K562 (cell line): ENCODE measurements at regions not wholly inside any gene's neighbourhood (a gene's known extent, or its start where the extent isn't known, plus 50 kb on each side); places are given as distances from the start of the nearest gene placed in this dataset.

Experiments used
- ATAC-seq: fragments of 200-7000 bp; cut with Tn5 transposase; 3 replicates; pipeline ENCODE4 v1.9.1; 2020; ENCODE audit warnings: moderate library complexity
- BruUV-seq: library from RNA; stranded (reverse); fragments of 400-500 nt; replicated peaks from 2 replicates; lab custom pipeline; 2021; lab: Mats Ljungman, UMichigan
- CTCF ChIA-PET: fragments of 300-600 bp; formaldehyde crosslinking; extraction: SDS; loops from one replicate; lab custom pipeline; 2021; ENCODE audit warnings: low intra/inter-chr PET ratio; lab: Yijun Ruan, JAX
- POLR2A ChIA-PET: fragments of 300-600, 350-650 bp; sonication (Branson Sonifier 250); formaldehyde crosslinking; extraction: SDS; loops from one replicate; lab custom pipeline; 2021; ENCODE audit warnings: antibody characterized with exemption, inconsistent platforms; lab: Yijun Ruan, JAX
- DNase-seq, 4 experiments: peaks; one replicate each; pipeline versions ENCODE4 v3.0.0 to v3.0.0-alpha.2; 2011 to 2018; ENCODE audit warnings: low spot score in 3 of 4, mixed read lengths in 3 of 4; ENCODE audit errors: extremely low read depth in 1 of 4
- FAIRE-seq: peaks from 2 replicates; lab custom pipeline; 2011; peaks lifted over from hg19 to GRCh38; lab: Jason Lieb, UNC
- H2AFZ ChIP-seq: 2 replicates; pipeline ENCODE4 v1.6.0; 2011; ENCODE audit warnings: low read depth, low read length, control low read depth, inconsistent platforms
- H3K27ac ChIP-seq: fragments of 200-600 bp; 3 replicates; pipeline ENCODE4 v1.8.0; 2011; ENCODE audit warnings: low read depth, mild to moderate bottlenecking, control low read depth, inconsistent platforms, low read length, moderate library complexity, mixed read lengths; ENCODE audit errors: extremely low read depth
- H3K27me3 ChIP-seq, 2 experiments: fragments of 300-600 bp in 1 of 2; 2 replicates in 1 of 2; 3 replicates in 1 of 2; pipeline versions ENCODE4 v1.6.0 to v1.8.0; 2011; ENCODE audit warnings: inconsistent platforms in 2 of 2, low read length in 2 of 2, mild to moderate bottlenecking in 1 of 2, mixed read lengths in 1 of 2, moderate library complexity in 1 of 2; ENCODE audit not compliant: control insufficient read depth in 2 of 2, insufficient read depth in 2 of 2
- H3K36me3 ChIP-seq: fragments of 300-600 bp; 3 replicates; pipeline ENCODE4 v1.8.0; 2011; ENCODE audit warnings: mild to moderate bottlenecking, low read length, inconsistent platforms; ENCODE audit not compliant: control insufficient read depth, insufficient read depth
- H3K4me1 ChIP-seq, 2 experiments: fragments of 200-600 bp in 1 of 2; replicated peaks in 1 of 2; 2 replicates in 1 of 2; 3 replicates in 1 of 2; pipeline versions ENCODE4 v1.5.1 to v1.8.0; 2011; ENCODE audit warnings: inconsistent platforms in 2 of 2, low read length in 2 of 2, mild to moderate bottlenecking in 1 of 2, mixed read lengths in 1 of 2, moderate library complexity in 1 of 2; ENCODE audit not compliant: control insufficient read depth in 2 of 2, insufficient read depth in 2 of 2
- H3K4me2 ChIP-seq: 2 replicates; pipeline ENCODE4 v1.6.1; 2011; ENCODE audit warnings: low read length, control low read depth, inconsistent platforms, mixed read lengths; ENCODE audit not compliant: insufficient read depth
- H3K4me3 ChIP-seq: fragments of 200-600 bp; sonication (generic), shearing (Covaris generic); 2 replicates; pipeline ENCODE4 v1.5.1; 2016; ENCODE audit warnings: control low read depth, inconsistent platforms
- H3K79me2 ChIP-seq: fragments of 200-600 bp; 3 replicates; pipeline ENCODE4 v1.8.0; 2011; ENCODE audit warnings: low read length, inconsistent platforms; ENCODE audit not compliant: control insufficient read depth, insufficient read depth
- H3K9ac ChIP-seq, 2 experiments: 2 replicates each; pipeline versions ENCODE4 v1.6.0 to v1.6.1; 2011; ENCODE audit warnings: low read depth in 2 of 2, low read length in 2 of 2, control low read depth in 1 of 2, inconsistent platforms in 1 of 2, mild to moderate bottlenecking in 1 of 2, mixed read lengths in 1 of 2; ENCODE audit not compliant: insufficient read depth in 1 of 2
- H3K9me1 ChIP-seq: one replicate; pipeline ENCODE4 v1.6.0; 2011; ENCODE audit warnings: inconsistent platforms, mild to moderate bottlenecking, low read length, moderate library complexity; ENCODE audit not compliant: control insufficient read depth, insufficient read depth
- H3K9me3 ChIP-seq: replicated peaks from 2 replicates; pipeline ENCODE4 v1.5.1; 2011; ENCODE audit warnings: low read depth, low read length, inconsistent platforms; ENCODE audit not compliant: control insufficient read depth, insufficient read depth
- H4K20me1 ChIP-seq: replicated peaks from 2 replicates; pipeline ENCODE4 v1.6.1; 2011; ENCODE audit warnings: low read length, inconsistent platforms, mixed read lengths; ENCODE audit not compliant: control insufficient read depth, insufficient read depth
- E2F5 ChIP-seq: sonication (generic); formaldehyde crosslinking; IDR thresholded peaks from 2 replicates; pipeline ENCODE4 v1.8.0; 2022; ENCODE audit warnings: mild to moderate bottlenecking, missing genetic modification reagents
- MITF ChIP-seq: IDR thresholded peaks from 2 replicates; pipeline ENCODE4 v1.6.1; 2014; ENCODE audit warnings: antibody characterized with exemption
- NFE2 ChIP-seq: IDR thresholded peaks from 2 replicates; pipeline ENCODE4 v1.6.1; 2014; ENCODE audit warnings: antibody characterized with exemption, low read depth
- NRF1 ChIP-seq, 2 experiments: fragments of 450-650 bp; IDR thresholded peaks in 1 of 2; conservative IDR thresholded peaks in 1 of 2; 2 replicates each; pipeline ENCODE4 v1.6.1; 2014; ENCODE audit warnings: mild to moderate bottlenecking in 2 of 2
- PCBP2 ChIP-seq: fragments of 200-400 bp; formaldehyde crosslinking; IDR thresholded peaks from 2 replicates; pipeline ENCODE4 v1.6.1; 2018; ENCODE audit warnings: low read length, low read depth, mild to moderate bottlenecking, moderate library complexity; ENCODE audit not compliant: poor library complexity, severe bottlenecking
- RB1 ChIP-seq: fragments of 450-650 bp; IDR thresholded peaks from 2 replicates; pipeline ENCODE4 v1.6.1; 2017; ENCODE audit warnings: low read depth, mild to moderate bottlenecking
- RBM25 ChIP-seq: fragments of 200-400 bp; formaldehyde crosslinking; IDR thresholded peaks from 2 replicates; pipeline ENCODE4 v1.6.1; 2018; ENCODE audit warnings: low read length, low read depth, moderate library complexity; ENCODE audit not compliant: severe bottlenecking
- TBL1XR1 ChIP-seq, 2 experiments: IDR thresholded peaks; 2 replicates each; pipeline ENCODE4 v1.6.1; 2012; ENCODE audit warnings: improper control_type of control experiment in 2 of 2, low read length in 2 of 2, mild to moderate bottlenecking in 1 of 2
- XRCC5 ChIP-seq: fragments of 200-400 bp; formaldehyde crosslinking; IDR thresholded peaks from 2 replicates; pipeline ENCODE4 v1.6.1; 2017; ENCODE audit warnings: low read depth, mild to moderate bottlenecking, low read length
- ZFP1 ChIP-seq: fragments of 450-650 bp; formaldehyde crosslinking; IDR thresholded peaks from 2 replicates; pipeline ENCODE4 v1.4.0; 2020; ENCODE audit warnings: mild to moderate bottlenecking, mixed read lengths
- ZNF717 ChIP-seq: fragments of 250-450 bp; sonication (Bioruptor Pico); IDR thresholded peaks from 2 replicates; pipeline ENCODE4 v1.5.0; 2021
- WGBS: fragments of 100-300 bp; shearing (Covaris generic); methylation state at CpG from one replicate; pipeline ENCODE4 v1.1.6; 2016; ENCODE audit warnings: low coverage, mixed read lengths; ENCODE audit not compliant: insufficient coverage; ENCODE audit errors: missing lambda C conversion rate; 5-methylcytosine and 5-hydroxymethylcytosine counted together
- in situ Hi-C: fragments of 300-500 bp; cut with MboI; formaldehyde crosslinking; loops from 4 replicates; pipeline ENCODE4 v1.15.0; 2018; ENCODE audit warnings: inconsistent platforms, mixed read lengths
- intact Hi-C: fragments of 100-400 bp; cut with micrococcal nuclease; formaldehyde crosslinking; loops from 2 replicates; pipeline ENCODE4 v1.14.2; 2022

- TF ChIP-seq NFE2 = no peak
- TF ChIP-seq RB1 = no peak
- no peak for TF ChIP-seq TBL1XR1 (IDR thresholded peaks at IDR 0.05; ENCODE audit: low read length in 2 of 2)
- TF ChIP-seq ZFP1 = no peak
- TF ChIP-seq PCBP2 = no peak
- no peak for TF ChIP-seq MITF
- no peak for TF ChIP-seq RBM25
- no peak for TF ChIP-seq E2F5 (CRISPR knock-in tag)
- no peak for TF ChIP-seq ZNF717 (CRISPR knock-in tag)
- no peak for TF ChIP-seq NRF1 (conservative IDR thresholded peaks at IDR 0.05 in 1 of 2, IDR thresholded peaks at IDR 0.05 in 1 of 2)
- TF ChIP-seq XRCC5 = no peak
- TF ChIP-seq, all 486 proteins: peak for 0
- H4K20me1 ChIP-seq = no peaks in the 10 kb centered on the region
- no peak overlapping the region for H3K9ac ChIP-seq
- FAIRE-seq = no peak
- no peak overlapping the region for H3K4me3 ChIP-seq
- BruUV-seq = no TSS peak
- ChIA-PET CTCF (no interaction called here), POLR2A (no interaction called here)
- no peak for DNase-seq
- H3K79me2 ChIP-seq = no peaks in the 10 kb centered on the region
- intact Hi-C loops = no loop called here
- ATAC-seq = no peak
- 5% methylated on average over 2 of the region's 2 CpGs for WGBS
- in situ Hi-C loops = no loop called here
- no peaks in the 10 kb centered on the region for H3K9me3 ChIP-seq
- H3K9me1 ChIP-seq = no peaks in the 10 kb centered on the region
- H2AFZ ChIP-seq = no peak overlapping the region
- H3K27me3 ChIP-seq = no peaks in the 10 kb centered on the region
- H3K4me2 ChIP-seq = no peak overlapping the region
- no peak overlapping the region for H3K27ac ChIP-seq
- no peaks in the 10 kb centered on the region for H3K4me1 ChIP-seq
- no peaks in the 10 kb centered on the region for H3K36me3 ChIP-seq
These were observed 681.7 kb downstream of the PCDH17 start for GRCh38 chr13:58313219-58313618.
